HepG2 (cell line): ENCODE measurements at regions not wholly inside any gene's neighbourhood (a gene's known extent, or its start where the extent isn't known, plus 50 kb on each side); places are given as distances from the start of the nearest gene placed in this dataset.

Source experiments
- ATAC-seq: fragments of 200-7000 bp; cut with Tn5 transposase; 3 replicates; pipeline ENCODE4 v1.9.1; 2020; ENCODE audit warnings: mild to moderate bottlenecking, moderate library complexity
- BruUV-seq: library from RNA; stranded (reverse); fragments of 400-500 nt; replicated peaks from 2 replicates; lab custom pipeline; 2021; lab: Mats Ljungman, UMichigan
- CTCF ChIA-PET: fragments of 300-600 bp; formaldehyde crosslinking; extraction: SDS; loops from one replicate; lab custom pipeline; 2021; ENCODE audit warnings: low total read pairs, inconsistent platforms, low intra/inter-chr PET ratio; lab: Yijun Ruan, JAX
- POLR2A ChIA-PET: fragments of 350-600 bp; sonication (Branson Sonifier 250); formaldehyde crosslinking; loops from one replicate; lab custom pipeline; 2020; ENCODE audit warnings: antibody characterized with exemption, inconsistent platforms; lab: Yijun Ruan, JAX
- DNase-seq: peaks from one replicate; pipeline ENCODE4 v3.0.0-alpha.2; 2015; ENCODE audit warnings: low spot score
- FAIRE-seq: peaks from 3 replicates; lab custom pipeline; 2011; peaks lifted over from hg19 to GRCh38; lab: Jason Lieb, UNC
- H2AFZ ChIP-seq: one replicate; pipeline ENCODE4 v1.6.1; 2011; ENCODE audit warnings: low read length, inconsistent platforms
- H3K27ac ChIP-seq: fragments of 300-600 bp; 3 replicates; pipeline ENCODE4 v1.8.0; 2011; ENCODE audit warnings: mixed run types, mild to moderate bottlenecking, mixed read lengths, low read length, inconsistent platforms; ENCODE audit not compliant: insufficient read depth; ENCODE audit errors: extremely low read length
- H3K27me3 ChIP-seq, 2 experiments: fragments of 200-600 bp in 1 of 2; 2 replicates in 1 of 2; 3 replicates in 1 of 2; pipeline versions ENCODE4 v1.6.0 to v1.8.0; 2011; ENCODE audit warnings: low read length in 2 of 2, mild to moderate bottlenecking in 2 of 2, moderate library complexity in 2 of 2, inconsistent platforms in 1 of 2; ENCODE audit not compliant: insufficient read depth in 2 of 2, control insufficient read depth in 1 of 2
- H3K36me3 ChIP-seq, 2 experiments: fragments of 200-600 bp in 1 of 2; replicated peaks in 1 of 2; 2 replicates in 1 of 2; 3 replicates in 1 of 2; pipeline versions ENCODE4 v1.5.1 to v1.8.0; 2011; ENCODE audit warnings: low read length in 2 of 2, inconsistent platforms in 1 of 2; ENCODE audit not compliant: insufficient read depth in 2 of 2, control insufficient read depth in 1 of 2
- H3K4me1 ChIP-seq: 2 replicates; pipeline ENCODE4 v1.5.1; 2012; ENCODE audit warnings: low read length, inconsistent platforms; ENCODE audit not compliant: insufficient read depth
- H3K4me2 ChIP-seq: 2 replicates; pipeline ENCODE4 v1.6.0; 2011; ENCODE audit warnings: low read depth, low read length, inconsistent platforms
- H3K4me3 ChIP-seq, 3 experiments: fragments of 200-600 bp in 1 of 3; sonication (generic), shearing (Covaris generic) in 1 of 3; replicated peaks in 1 of 3; 2 replicates each; pipeline ENCODE4 v1.5.1; 2011 to 2016; ENCODE audit warnings: low read length in 3 of 3, inconsistent platforms in 2 of 3, low read depth in 2 of 3, mild to moderate bottlenecking in 2 of 3, control low read depth in 1 of 3, mixed read lengths in 1 of 3; ENCODE audit not compliant: insufficient read depth in 1 of 3
- H3K79me2 ChIP-seq: one replicate; pipeline ENCODE4 v1.6.1; 2011; ENCODE audit warnings: low read length, inconsistent platforms; ENCODE audit not compliant: insufficient read depth
- H3K9ac ChIP-seq: 2 replicates; pipeline ENCODE4 v1.6.0; 2011; ENCODE audit warnings: mild to moderate bottlenecking, low read depth, low read length, inconsistent platforms; ENCODE audit not compliant: insufficient read depth
- H3K9me3 ChIP-seq: 2 replicates; pipeline ENCODE4 v1.5.1; 2012; ENCODE audit warnings: mild to moderate bottlenecking, low read length
- H4K20me1 ChIP-seq: 2 replicates; pipeline ENCODE4 v1.6.0; 2011; ENCODE audit warnings: inconsistent platforms, mild to moderate bottlenecking, low read length, moderate library complexity; ENCODE audit not compliant: insufficient read depth
- ARHGAP35 ChIP-seq: sonication (generic); formaldehyde crosslinking; IDR thresholded peaks from 2 replicates; pipeline ENCODE4 v1.9.0; 2022; ENCODE audit warnings: mild to moderate bottlenecking, inconsistent platforms, moderate library complexity, missing genetic modification reagents, borderline replicate concordance
- CCDC6 ChIP-seq: sonication (generic); formaldehyde crosslinking; IDR thresholded peaks from 2 replicates; pipeline ENCODE4 v1.8.1; 2022; ENCODE audit warnings: mild to moderate bottlenecking, missing genetic modification reagents, moderate library complexity
- E2F1 ChIP-seq: sonication (generic); formaldehyde crosslinking; IDR thresholded peaks from 2 replicates; pipeline ENCODE4 v1.5.0; 2020; ENCODE audit warnings: missing genetic modification reagents
- GFI1 ChIP-seq: sonication (generic); formaldehyde crosslinking; IDR thresholded peaks from 2 replicates; pipeline ENCODE4 v1.5.0; 2020; ENCODE audit warnings: missing genetic modification reagents, mild to moderate bottlenecking, borderline replicate concordance
- HNF4A ChIP-seq: sonication (generic); formaldehyde crosslinking; IDR thresholded peaks from 2 replicates; pipeline ENCODE4 v1.4.0; 2020; ENCODE audit warnings: missing genetic modification reagents
- KDM4B ChIP-seq: sonication (generic); formaldehyde crosslinking; IDR thresholded peaks from 2 replicates; pipeline ENCODE4 v1.4.0; 2020; ENCODE audit warnings: missing genetic modification reagents
- MED13 ChIP-seq: sonication (generic); formaldehyde crosslinking; IDR thresholded peaks from 2 replicates; pipeline ENCODE4 v1.5.0; 2020; ENCODE audit warnings: missing genetic modification reagents
- NPAS2 ChIP-seq: sonication (generic); formaldehyde crosslinking; IDR thresholded peaks from 2 replicates; pipeline ENCODE4 v1.8.0; 2022; ENCODE audit warnings: mild to moderate bottlenecking, missing genetic modification reagents, borderline replicate concordance
- PAWR ChIP-seq: sonication (generic); formaldehyde crosslinking; IDR thresholded peaks from 2 replicates; pipeline ENCODE4 v1.4.0; 2020; ENCODE audit warnings: missing genetic modification reagents, mild to moderate bottlenecking, borderline replicate concordance
- TFAP4 ChIP-seq: sonication (generic); IDR thresholded peaks from 2 replicates; pipeline ENCODE4 v1.6.1; 2016; ENCODE audit warnings: low read depth, borderline replicate concordance
- ZBTB37 ChIP-seq: sonication (generic); formaldehyde crosslinking; IDR thresholded peaks from 2 replicates; pipeline ENCODE4 v1.4.0; 2020; ENCODE audit warnings: mild to moderate bottlenecking, missing genetic modification reagents
- ZMAT3 ChIP-seq: sonication (generic); formaldehyde crosslinking; conservative IDR thresholded peaks from 2 replicates; pipeline ENCODE4 v1.7.0; 2021; ENCODE audit warnings: missing genetic modification reagents
- ZNF530 ChIP-seq: sonication (generic); formaldehyde crosslinking; IDR thresholded peaks from 2 replicates; pipeline ENCODE4 v1.5.0; 2020; ENCODE audit warnings: low read depth, mild to moderate bottlenecking, missing genetic modification reagents
- ZNF546 ChIP-seq: sonication (generic); formaldehyde crosslinking; conservative IDR thresholded peaks from 2 replicates; pipeline ENCODE4 v1.8.1; 2023; ENCODE audit warnings: mild to moderate bottlenecking, missing genetic modification reagents
- ZNF574 ChIP-seq: sonication (generic); formaldehyde crosslinking; IDR thresholded peaks from 2 replicates; pipeline ENCODE4 v1.4.0; 2020; ENCODE audit warnings: missing genetic modification reagents
- ZNF709 ChIP-seq: sonication (generic); formaldehyde crosslinking; IDR thresholded peaks from 2 replicates; pipeline ENCODE4 v1.5.0; 2020; ENCODE audit warnings: mild to moderate bottlenecking, missing genetic modification reagents
- ZUFSP ChIP-seq: sonication (generic); formaldehyde crosslinking; IDR thresholded peaks from 2 replicates; pipeline ENCODE4 v1.9.0; 2021; ENCODE audit warnings: missing genetic modification reagents, mild to moderate bottlenecking, borderline replicate concordance
- WGBS: methylation state at CpG from one replicate; pipeline ENCODE4 v1.1.6; 2017; ENCODE audit warnings: low lambda C conversion rate; 5-methylcytosine and 5-hydroxymethylcytosine counted together
- in situ Hi-C: cut with HindIII; loops from 2 replicates; pipeline ENCODE4 v1.10.0; 2017; ENCODE audit warnings: low pct_unique_long_range_greater_than_20kb; ENCODE audit not compliant: extremely low pct_ligation_motif_present
- intact Hi-C: fragments of 100-400 bp; cut with micrococcal nuclease; formaldehyde crosslinking; loops from one replicate; pipeline ENCODE4 v1.10.0; 2022; ENCODE audit not compliant: unreplicated experiment

GRCh38 chr22:27008454-27008853, 351.1 kb downstream of the MIAT start (continued):
- no peak for TF ChIP-seq ZNF530 (CRISPR knock-in tag)
- TF ChIP-seq PAWR (CRISPR knock-in tag) = no peak
- TF ChIP-seq E2F1 (CRISPR knock-in tag) = no peak
- TF ChIP-seq ARHGAP35 (CRISPR knock-in tag) = no peak
- TF ChIP-seq ZBTB37 (CRISPR knock-in tag) = no peak
- TF ChIP-seq GFI1 (CRISPR knock-in tag) = no peak
- TF ChIP-seq NPAS2 (CRISPR knock-in tag) = no peak
- no peak for TF ChIP-seq MED13 (CRISPR knock-in tag)
- TF ChIP-seq, all 625 proteins: peak for 11

GRCh38 chr22:27011133-27011532, 353.7 kb downstream of the MIAT start:
- ATAC-seq = no peak
- no peak for DNase-seq
- BruUV-seq = no TSS peak

More at GRCh38 chr22:27011133-27011532, 353.7 kb downstream of the MIAT start:
- no peak for FAIRE-seq
- H3K36me3 ChIP-seq = no peaks in the 10 kb centered on the region
- H3K9me3 ChIP-seq = no peaks in the 10 kb centered on the region
- H3K9ac ChIP-seq = no peak overlapping the region
- H3K27ac ChIP-seq = no peak overlapping the region
- intact Hi-C loops = no loop called here
- H3K4me2 ChIP-seq = no peak overlapping the region
- no peaks in the 10 kb centered on the region for H4K20me1 ChIP-seq
- H3K4me3 ChIP-seq = no peak overlapping the region
- POLR2A ChIA-PET = no interaction called here
- CTCF ChIA-PET = no interaction called here
- WGBS = 11% methylated on average over 3 of the region's 3 CpGs
- TF ChIP-seq ZNF546 (CRISPR knock-in tag) (no peak), CCDC6 (CRISPR knock-in tag) (no peak), ZNF574 (no peak), HNF4A (CRISPR knock-in tag) (no peak), KDM4B (no peak), ZUFSP (CRISPR knock-in tag) (no peak), TFAP4 (no peak), ZNF709 (no peak), ZMAT3 (CRISPR knock-in tag) (no peak)
- TF ChIP-seq, all 625 proteins: peak for 0
- Histone ChIP-seq H3K79me2 (no peaks in the 10 kb centered on the region), H2AFZ (no peak overlapping the region), H3K4me1 (no peaks in the 10 kb centered on the region), H3K27me3 (0 out of 5 replicates have a peak, but pooled peaks cover 0 to 3% of the 10 kb centered on the region in 2 experiments)
- in situ Hi-C loops = no loop called here
